ENCODE measurements at regions not wholly inside any gene's neighbourhood (a gene's known extent, or its start where the extent isn't known, plus 50 kb on each side); places are given as distances from the start of the nearest gene placed in this dataset.

DNA sequence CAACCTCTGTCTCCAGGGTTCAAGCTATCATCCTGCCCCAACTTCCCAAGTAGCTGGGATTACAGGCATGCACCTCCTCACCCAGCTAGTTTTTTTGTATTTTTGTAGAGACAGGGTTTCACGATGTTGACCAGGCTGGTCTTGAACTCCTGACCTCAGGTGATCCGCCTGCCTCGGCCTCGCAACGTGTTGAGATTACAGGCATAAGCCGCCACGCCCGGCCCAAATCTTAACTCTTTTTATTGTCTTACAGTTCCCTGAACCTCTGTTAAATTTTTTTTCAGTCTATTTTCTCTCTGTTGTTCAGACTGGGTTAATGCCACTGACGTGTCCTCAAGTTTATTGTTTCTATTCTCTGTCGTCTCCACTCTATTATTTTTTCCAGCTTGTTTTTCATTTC lies 115.8 kb upstream of the UBE3A start:
- DNase-seq: no peak
- Histone ChIP-seq H3K36me3 (replicated peaks in 1 of 2; ENCODE audit: control insufficient read depth in 1 of 2, insufficient read depth in 2 of 2, low read length in 2 of 2) (no peaks in the 10 kb centered on the region), H3K4me1 (ENCODE audit: control insufficient read depth in 1 of 2, insufficient read depth in 2 of 2, low read length in 2 of 2) (no peaks in the 10 kb centered on the region), H3K79me2 (ENCODE audit: insufficient read depth, low read length) (no peaks in the 10 kb centered on the region), H3K27me3 (ENCODE audit: control insufficient read depth in 2 of 2, insufficient read depth in 2 of 2, low read length in 2 of 2) (no peaks in the 10 kb centered on the region), H3K9me3 (replicated peaks in 1 of 2; ENCODE audit: control insufficient read depth in 1 of 2, insufficient read depth in 1 of 2, low read length in 2 of 2) (peaks cover 28 to 42% of the 10 kb centered on the region in 2 donors), H3K4me2 (replicated peaks; ENCODE audit: extremely low read depth, low read length, poor library complexity, severe bottlenecking) (no peak overlapping the region), H3K27ac (ENCODE audit: low read depth in 1 of 2, low read length in 2 of 2) (no peak overlapping the region), H3K9ac (ENCODE audit: insufficient read depth, low read length, poor library complexity, severe bottlenecking) (no peak overlapping the region), H2AFZ (ENCODE audit: insufficient read depth, low read depth, low read length, poor library complexity, severe bottlenecking) (no peak overlapping the region), H4K20me1 (ENCODE audit: insufficient read depth, low read length) (no peaks in the 10 kb centered on the region), H3K4me3 (replicated peaks in 1 of 3; ENCODE audit: low read depth in 2 of 3, low read length in 3 of 3) (no peak overlapping the region)
- Mint-ChIP-seq H3K4me1 (no peaks in the 10 kb centered on the region), H3K27me3 (ENCODE audit: low read depth in 3 of 3) (no peaks in the 10 kb centered on the region), H3K4me3 (no peak overlapping the region), H3K9me3 (peaks cover 10 to 34% (median 17%) of the 10 kb centered on the region in 7 donors), H3K27ac (no peak overlapping the region), H3K36me3 (no peaks in the 10 kb centered on the region)
- WGBS (ENCODE audit: insufficient coverage): 97% methylated on average over 8 of the region's 10 CpGs
- TF ChIP-seq, protein P1, sequence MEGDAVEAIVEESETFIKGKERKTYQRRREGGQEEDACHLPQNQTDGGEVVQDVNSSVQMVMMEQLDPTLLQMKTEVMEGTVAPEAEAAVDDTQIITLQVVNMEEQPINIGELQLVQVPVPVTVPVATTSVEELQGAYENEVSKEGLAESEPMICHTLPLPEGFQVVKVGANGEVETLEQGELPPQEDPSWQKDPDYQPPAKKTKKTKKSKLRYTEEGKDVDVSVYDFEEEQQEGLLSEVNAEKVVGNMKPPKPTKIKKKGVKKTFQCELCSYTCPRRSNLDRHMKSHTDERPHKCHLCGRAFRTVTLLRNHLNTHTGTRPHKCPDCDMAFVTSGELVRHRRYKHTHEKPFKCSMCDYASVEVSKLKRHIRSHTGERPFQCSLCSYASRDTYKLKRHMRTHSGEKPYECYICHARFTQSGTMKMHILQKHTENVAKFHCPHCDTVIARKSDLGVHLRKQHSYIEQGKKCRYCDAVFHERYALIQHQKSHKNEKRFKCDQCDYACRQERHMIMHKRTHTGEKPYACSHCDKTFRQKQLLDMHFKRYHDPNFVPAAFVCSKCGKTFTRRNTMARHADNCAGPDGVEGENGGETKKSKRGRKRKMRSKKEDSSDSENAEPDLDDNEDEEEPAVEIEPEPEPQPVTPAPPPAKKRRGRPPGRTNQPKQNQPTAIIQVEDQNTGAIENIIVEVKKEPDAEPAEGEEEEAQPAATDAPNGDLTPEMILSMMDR (IDR thresholded peaks at IDR 0.05): no peak
- intact Hi-C loops (cut with micrococcal nuclease): no loop called here

DNA sequence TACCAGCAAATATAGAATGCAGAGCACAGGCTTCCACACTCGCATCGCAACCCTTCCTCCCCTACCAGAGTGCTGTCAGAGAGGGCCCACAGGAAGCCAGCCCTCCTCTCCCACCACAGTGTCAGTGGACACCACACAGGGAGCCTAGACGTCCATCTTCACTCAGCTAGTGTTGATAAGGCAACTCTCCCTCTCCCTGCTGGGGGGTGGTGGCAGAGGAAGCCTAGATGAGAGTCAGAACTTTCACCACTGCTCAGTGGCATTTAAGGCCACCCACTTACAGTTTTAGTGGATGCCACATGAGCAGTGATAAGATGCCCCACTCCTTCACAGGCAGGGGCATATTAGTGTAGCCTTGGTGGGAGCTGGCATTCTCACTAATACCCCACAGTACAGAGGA lies 109.8 kb upstream of the UBE3A start:
- H3K4me3 ChIP-seq (replicated peaks in 1 of 3; ENCODE audit: low read depth in 2 of 3, low read length in 3 of 3): no peak overlapping the region
- no peaks in the 10 kb centered on the region for H3K27me3 ChIP-seq (ENCODE audit: control insufficient read depth in 2 of 2, insufficient read depth in 2 of 2, low read length in 2 of 2)
- no peak overlapping the region for H3K27ac ChIP-seq (ENCODE audit: low read depth in 1 of 2, low read length in 2 of 2)
- intact Hi-C loops (cut with micrococcal nuclease): no loop called here
- Mint-ChIP-seq H3K4me3 (no peak overlapping the region), H3K27me3 (ENCODE audit: low read depth in 3 of 3) (peaks cover 0 to 2% (median 0%) of the 10 kb centered on the region in 3 donors), H3K9me3 (peaks cover 5 to 23% (median 8%) of the 10 kb centered on the region in 7 donors), H3K27ac (no peak overlapping the region), H3K36me3 (no peaks in the 10 kb centered on the region), H3K4me1 (no peaks in the 10 kb centered on the region)
- no peak for DNase-seq
- H3K9ac ChIP-seq (ENCODE audit: insufficient read depth, low read length, poor library complexity, severe bottlenecking): no peak overlapping the region
- WGBS (ENCODE audit: insufficient coverage): no CpG with 5 or more reads among the region's 3 CpGs
- H3K36me3 ChIP-seq (replicated peaks in 1 of 2; ENCODE audit: control insufficient read depth in 1 of 2, insufficient read depth in 2 of 2, low read length in 2 of 2): no peaks in the 10 kb centered on the region
- H3K4me1 ChIP-seq (ENCODE audit: control insufficient read depth in 1 of 2, insufficient read depth in 2 of 2, low read length in 2 of 2): no peaks in the 10 kb centered on the region
- TF ChIP-seq, protein P1 (IDR thresholded peaks at IDR 0.05): no peak
- H3K4me2 ChIP-seq (replicated peaks; ENCODE audit: extremely low read depth, low read length, poor library complexity, severe bottlenecking): no peak overlapping the region
- no peaks in the 10 kb centered on the region for H3K79me2 ChIP-seq (ENCODE audit: insufficient read depth, low read length)
- H2AFZ ChIP-seq (ENCODE audit: insufficient read depth, low read depth, low read length, poor library complexity, severe bottlenecking): no peak overlapping the region
- no peaks in the 10 kb centered on the region for H4K20me1 ChIP-seq (ENCODE audit: insufficient read depth, low read length)
- peaks cover 5 to 8% of the 10 kb centered on the region in 2 donors for H3K9me3 ChIP-seq (replicated peaks in 1 of 2; ENCODE audit: control insufficient read depth in 1 of 2, insufficient read depth in 1 of 2, low read length in 2 of 2)

All from CD14-positive monocyte (primary cell).